Activated T-helper 2 cell treated with anti-CD3 and anti-CD28 coated beads, Interferon-gamma antibody, Interleukin-2, Interleukin-4, amounts not matched to agents 10 μg/mL and 5 μg/mL and 100 μg/mL, durations not matched to agents 14 hours and 24 hours and 36 hours (primary cell): ENCODE measurements at regions not wholly inside any gene's neighbourhood (a gene's known extent, or its start where the extent isn't known, plus 50 kb on each side); places are given as distances from the start of the nearest gene placed in this dataset.

Experiments used
- DNase-seq: peaks from one replicate; pipeline ENCODE4 v3.0.0; 2021; ENCODE audit warnings: low spot score
- H3K27ac Mint-ChIP-seq: one replicate; pipeline ENCODE4 v1.8.0; 2021; ENCODE audit warnings: mixed read lengths
- H3K27me3 Mint-ChIP-seq: one replicate; pipeline ENCODE4 v1.8.0; 2021; ENCODE audit warnings: low read depth, mixed read lengths
- H3K36me3 Mint-ChIP-seq: one replicate; pipeline ENCODE4 v1.8.0; 2021; ENCODE audit warnings: low read depth, mixed read lengths
- H3K4me1 Mint-ChIP-seq: one replicate; pipeline ENCODE4 v1.8.0; 2021; ENCODE audit warnings: low read depth, mixed read lengths
- H3K4me3 Mint-ChIP-seq: one replicate; pipeline ENCODE4 v1.8.0; 2021; ENCODE audit warnings: low read depth, mild to moderate bottlenecking, moderate library complexity, mixed read lengths
- H3K9me3 Mint-ChIP-seq: one replicate; pipeline ENCODE4 v1.8.0; 2021; ENCODE audit warnings: mixed read lengths
- intact Hi-C: fragments of 100-400 bp; cut with micrococcal nuclease; formaldehyde crosslinking; loops from one replicate; pipeline ENCODE4 v1.15.1; 2023

DNA sequence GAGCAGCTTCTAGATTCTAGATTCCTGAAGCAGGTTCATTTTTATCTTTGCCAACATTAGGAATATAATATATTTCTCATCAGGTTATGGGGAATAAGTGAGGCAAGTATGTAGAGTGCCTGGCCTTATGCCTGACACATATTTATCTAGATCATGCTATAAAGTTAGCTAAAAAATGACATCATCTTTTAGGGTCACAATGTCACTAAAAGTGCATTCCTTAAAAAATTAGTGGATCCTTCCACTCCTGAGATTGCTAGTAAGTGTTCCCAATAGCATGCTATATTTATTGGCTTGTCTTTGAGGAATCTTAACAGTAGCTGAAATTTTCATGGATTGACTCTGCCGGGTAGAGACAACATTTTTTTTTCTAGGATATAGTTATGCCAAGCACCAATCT lies 305.9 kb upstream of the TMCO5A start:
- intact Hi-C loops = no loop called here
- H3K4me3 Mint-ChIP-seq = no peak overlapping the region
- no peaks in the 10 kb centered on the region for H3K4me1 Mint-ChIP-seq
- no peak for DNase-seq
- H3K36me3 Mint-ChIP-seq = no peaks in the 10 kb centered on the region
- no peaks in the 10 kb centered on the region for H3K27me3 Mint-ChIP-seq
- H3K9me3 Mint-ChIP-seq = peaks cover 5% of the 10 kb centered on the region
- H3K27ac Mint-ChIP-seq = no peak overlapping the region

- Mint-ChIP-seq H3K27ac (no peak overlapping the region), H3K36me3 (no peaks in the 10 kb centered on the region), H3K27me3 (no peaks in the 10 kb centered on the region), H3K4me3 (no peak overlapping the region), H3K9me3 (no peaks in the 10 kb centered on the region), H3K4me1 (no peaks in the 10 kb centered on the region)
- intact Hi-C loops = no loop called here
- DNase-seq = no peak
Measured at GRCh38 chr15:37636736-37637135, 297.7 kb upstream of the TMCO5A start.

GRCh38 chr15:37638116-37638515 lies 296.3 kb upstream of the TMCO5A start:
- no peak overlapping the region for H3K27ac Mint-ChIP-seq
- no peaks in the 10 kb centered on the region for H3K4me1 Mint-ChIP-seq
- no peaks in the 10 kb centered on the region for H3K36me3 Mint-ChIP-seq
- H3K9me3 Mint-ChIP-seq = no peaks in the 10 kb centered on the region
- H3K4me3 Mint-ChIP-seq = no peak overlapping the region
- H3K27me3 Mint-ChIP-seq = no peaks in the 10 kb centered on the region
- intact Hi-C loops = no loop called here
- DNase-seq = no peak

GRCh38 chr15:37638691-37639090 lies 295.7 kb upstream of the TMCO5A start:
- no peaks in the 10 kb centered on the region for H3K27me3 Mint-ChIP-seq

GRCh38 chr15:37652646-37653417 lies 281.6 kb upstream of the TMCO5A start:
- Mint-ChIP-seq H3K9me3 (peaks cover 48% of the 10 kb centered on the region), H3K4me3 (no peak overlapping the region), H3K4me1 (no peaks in the 10 kb centered on the region), H3K27me3 (no peaks in the 10 kb centered on the region), H3K27ac (no peak overlapping the region), H3K36me3 (no peaks in the 10 kb centered on the region)
- DNase-seq = no peak
- intact Hi-C loops = no loop called here

More at GRCh38 chr15:37638691-37639090, 295.7 kb upstream of the TMCO5A start:
- H3K36me3 Mint-ChIP-seq = no peaks in the 10 kb centered on the region
- H3K4me1 Mint-ChIP-seq = no peaks in the 10 kb centered on the region
- no peak for DNase-seq
- intact Hi-C loops = no loop called here
- no peak overlapping the region for H3K27ac Mint-ChIP-seq
- H3K9me3 Mint-ChIP-seq = no peaks in the 10 kb centered on the region
- H3K4me3 Mint-ChIP-seq = no peak overlapping the region

DNA sequence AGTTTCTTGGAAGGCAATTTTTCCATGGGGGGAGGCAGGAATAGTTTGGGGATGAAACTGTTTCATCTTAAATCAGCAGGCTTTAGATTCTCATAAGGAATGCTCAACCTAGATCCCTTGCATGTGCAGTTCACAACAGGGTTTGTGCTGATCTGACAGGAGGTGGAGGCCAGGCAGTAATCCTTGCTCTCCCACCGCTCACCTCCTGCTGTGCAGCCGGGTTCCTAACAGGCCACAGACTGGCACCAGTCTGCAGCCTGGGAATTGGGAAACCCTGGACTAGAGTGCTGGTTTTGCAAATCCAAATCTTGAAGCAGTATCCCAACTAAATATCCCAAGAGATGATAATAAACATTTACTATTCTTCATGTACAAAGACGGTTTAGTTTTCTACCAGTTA lies 256.3 kb upstream of the TMCO5A start:
- Mint-ChIP-seq H3K27me3 (no peaks in the 10 kb centered on the region), H3K4me3 (no peak overlapping the region), H3K36me3 (no peaks in the 10 kb centered on the region), H3K27ac (no peak overlapping the region), H3K9me3 (no peaks in the 10 kb centered on the region), H3K4me1 (no peaks in the 10 kb centered on the region)
- intact Hi-C loops = no loop called here
- no peak for DNase-seq

DNA sequence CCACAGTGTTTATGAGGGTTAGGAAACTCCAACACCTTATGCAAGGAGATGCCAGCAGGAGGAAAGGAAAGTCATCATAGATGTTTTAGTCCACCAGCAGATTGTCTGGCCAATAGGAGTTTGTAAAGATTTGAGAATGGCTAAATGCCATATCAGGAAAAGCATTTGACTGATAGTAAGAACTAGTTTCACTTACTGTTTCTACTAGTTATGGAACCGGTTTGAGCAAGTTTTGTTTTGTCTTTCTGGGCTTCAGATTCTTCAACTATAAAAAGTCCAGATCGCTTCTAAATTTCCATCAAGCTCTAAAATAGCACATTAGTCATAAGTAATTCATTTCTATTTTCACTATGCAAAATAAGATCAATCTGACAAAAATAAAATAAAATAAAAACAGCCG lies 254.8 kb upstream of the TMCO5A start:
- Mint-ChIP-seq H3K36me3 (no peaks in the 10 kb centered on the region), H3K27ac (no peak overlapping the region), H3K4me3 (no peak overlapping the region), H3K9me3 (no peaks in the 10 kb centered on the region), H3K4me1 (no peaks in the 10 kb centered on the region), H3K27me3 (no peaks in the 10 kb centered on the region)
- intact Hi-C loops = no loop called here
- no peak for DNase-seq

DNA sequence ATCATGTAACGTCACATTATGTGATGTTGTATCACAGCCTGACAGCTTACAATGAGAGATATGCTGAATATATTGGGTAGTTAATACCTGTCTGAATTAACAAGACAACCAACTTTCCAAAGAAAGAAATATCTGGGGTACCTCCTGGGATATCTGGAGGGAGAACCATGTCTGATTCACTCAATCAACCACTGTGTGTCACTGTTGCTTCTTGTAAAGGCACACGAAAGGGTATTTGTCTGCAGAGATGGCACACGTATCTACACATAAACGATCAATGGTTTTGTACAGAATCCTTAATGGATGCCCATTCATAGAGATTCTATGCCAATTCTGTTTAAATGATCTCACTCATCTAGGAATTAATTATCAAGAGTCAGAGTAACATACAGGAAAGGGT lies 252.1 kb upstream of the TMCO5A start:
- intact Hi-C loops = no loop called here
- H3K27ac Mint-ChIP-seq = no peak overlapping the region
- H3K36me3 Mint-ChIP-seq = no peaks in the 10 kb centered on the region
- no peaks in the 10 kb centered on the region for H3K9me3 Mint-ChIP-seq
- no peaks in the 10 kb centered on the region for H3K27me3 Mint-ChIP-seq
- H3K4me1 Mint-ChIP-seq = no peaks in the 10 kb centered on the region
- H3K4me3 Mint-ChIP-seq = no peak overlapping the region
- no peak for DNase-seq

- no peaks in the 10 kb centered on the region for H3K4me1 Mint-ChIP-seq
- H3K4me3 Mint-ChIP-seq = no peak overlapping the region
- H3K36me3 Mint-ChIP-seq = no peaks in the 10 kb centered on the region
- no peak for DNase-seq
- peaks cover 4% of the 10 kb centered on the region for H3K9me3 Mint-ChIP-seq
- no peaks in the 10 kb centered on the region for H3K27me3 Mint-ChIP-seq
- no peak overlapping the region for H3K27ac Mint-ChIP-seq
- intact Hi-C loops = no loop called here
Measured at GRCh38 chr15:37691911-37692310, 242.5 kb upstream of the TMCO5A start.

DNA sequence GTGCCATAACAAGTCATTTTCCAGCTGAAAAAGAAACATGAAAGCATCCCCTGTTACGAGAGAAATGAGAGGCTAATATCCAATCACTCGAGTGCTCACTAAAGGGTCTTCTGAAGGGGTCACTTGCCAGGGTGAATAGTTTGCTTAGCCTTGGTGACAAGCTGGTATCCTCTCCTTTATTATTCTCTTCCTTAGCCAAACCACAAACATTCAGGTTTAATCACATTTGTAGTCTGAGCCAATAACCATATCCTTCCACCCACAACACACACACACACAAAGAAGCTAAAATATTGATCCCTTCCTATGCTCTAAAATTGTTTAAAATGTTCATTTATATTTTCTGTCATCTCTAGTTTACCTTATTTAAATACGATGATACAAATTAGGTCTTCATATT lies 240.5 kb upstream of the TMCO5A start:
- intact Hi-C loops = no loop called here
- H3K27ac Mint-ChIP-seq = no peak overlapping the region

DNA sequence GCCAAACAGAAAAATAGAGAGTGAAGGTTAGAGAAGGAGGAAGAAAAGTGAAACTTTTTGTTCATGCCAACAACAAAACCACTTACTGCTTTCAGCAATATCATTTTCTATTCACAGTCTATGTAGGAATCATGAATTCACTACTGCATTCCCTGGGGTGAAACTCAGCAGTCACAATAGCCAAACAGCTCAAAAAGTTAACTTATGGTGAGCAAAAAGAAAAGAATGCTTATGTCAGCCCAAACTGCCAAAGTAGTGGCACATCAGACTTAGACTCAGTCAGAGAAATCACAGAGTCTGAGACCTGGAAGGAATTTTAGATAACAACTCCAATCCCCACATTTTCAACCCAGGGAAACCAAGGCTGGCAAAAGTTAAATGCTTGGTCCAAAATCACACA lies 238.7 kb upstream of the TMCO5A start:
- Mint-ChIP-seq H3K4me1 (no peaks in the 10 kb centered on the region), H3K36me3 (no peaks in the 10 kb centered on the region), H3K4me3 (no peak overlapping the region), H3K27ac (no peak overlapping the region), H3K27me3 (no peaks in the 10 kb centered on the region), H3K9me3 (peaks cover 4% of the 10 kb centered on the region)
- no peak for DNase-seq
- intact Hi-C loops = no loop called here

More for the DNA sequence above, 240.5 kb upstream of the TMCO5A start:
- DNase-seq = no peak
- Mint-ChIP-seq H3K9me3 (peaks cover 4% of the 10 kb centered on the region), H3K4me3 (no peak overlapping the region), H3K4me1 (no peaks in the 10 kb centered on the region), H3K27me3 (no peaks in the 10 kb centered on the region), H3K36me3 (no peaks in the 10 kb centered on the region)

GRCh38 chr15:37698679-37699078 lies 235.8 kb upstream of the TMCO5A start:
- intact Hi-C loops = no loop called here
- H3K27me3 Mint-ChIP-seq = no peaks in the 10 kb centered on the region
- H3K4me1 Mint-ChIP-seq = no peaks in the 10 kb centered on the region
- no peaks in the 10 kb centered on the region for H3K9me3 Mint-ChIP-seq
- H3K4me3 Mint-ChIP-seq = no peak overlapping the region
- H3K27ac Mint-ChIP-seq = no peak overlapping the region
- DNase-seq = no peak
- H3K36me3 Mint-ChIP-seq = no peaks in the 10 kb centered on the region

GRCh38 chr15:37701230-37701629 lies 233.2 kb upstream of the TMCO5A start:
- DNase-seq = no peak
- H3K4me3 Mint-ChIP-seq = no peak overlapping the region
- no peaks in the 10 kb centered on the region for H3K9me3 Mint-ChIP-seq
- intact Hi-C loops = loop anchor here (10.0 kb wide), 1 partner anchor 56 kb away; no protein-coding TSS in a partner anchor
- no peaks in the 10 kb centered on the region for H3K36me3 Mint-ChIP-seq
- no peaks in the 10 kb centered on the region for H3K4me1 Mint-ChIP-seq
- H3K27ac Mint-ChIP-seq = no peak overlapping the region
- H3K27me3 Mint-ChIP-seq = no peaks in the 10 kb centered on the region

- H3K9me3 Mint-ChIP-seq = peaks cover 4% of the 10 kb centered on the region
- no peak overlapping the region for H3K27ac Mint-ChIP-seq
- H3K4me3 Mint-ChIP-seq = no peak overlapping the region
- H3K27me3 Mint-ChIP-seq = no peaks in the 10 kb centered on the region
- H3K4me1 Mint-ChIP-seq = no peaks in the 10 kb centered on the region
- DNase-seq = no peak
- no peaks in the 10 kb centered on the region for H3K36me3 Mint-ChIP-seq
- intact Hi-C loops = loop anchor here (10.0 kb wide), 1 partner anchor 65 kb away; no protein-coding TSS in a partner anchor
Measured at GRCh38 chr15:37709669-37710068, 224.8 kb upstream of the TMCO5A start.
